Peyer's patch (tissue), 4 donors: ENCODE measurements at regions not wholly inside any gene's neighbourhood (a gene's known extent, or its start where the extent isn't known, plus 50 kb on each side); places are given as distances from the start of the nearest gene placed in this dataset.

Source experiments
- POLR2A ChIP-seq, 2 donors: fragments of 450-650 bp; IDR thresholded peaks; one replicate each; pipeline ENCODE4 v1.5.1; 2017; ENCODE audit warnings: antibody characterized with exemption in 2 of 2, mild to moderate bottlenecking in 2 of 2, moderate library complexity in 2 of 2
- TF ChIP-seq, protein P1 (sequence below), 6 experiments: fragments of 450-650 bp in 4 of 6; fragments of 200-600 bp in 2 of 6; sonication (generic) in 1 of 6; IDR thresholded peaks; one replicate each; pipeline ENCODE4 v1.5.1; 2017 to 2019; ENCODE audit warnings: antibody characterized with exemption in 6 of 6, mild to moderate bottlenecking in 3 of 6, moderate library complexity in 1 of 6

DNA sequence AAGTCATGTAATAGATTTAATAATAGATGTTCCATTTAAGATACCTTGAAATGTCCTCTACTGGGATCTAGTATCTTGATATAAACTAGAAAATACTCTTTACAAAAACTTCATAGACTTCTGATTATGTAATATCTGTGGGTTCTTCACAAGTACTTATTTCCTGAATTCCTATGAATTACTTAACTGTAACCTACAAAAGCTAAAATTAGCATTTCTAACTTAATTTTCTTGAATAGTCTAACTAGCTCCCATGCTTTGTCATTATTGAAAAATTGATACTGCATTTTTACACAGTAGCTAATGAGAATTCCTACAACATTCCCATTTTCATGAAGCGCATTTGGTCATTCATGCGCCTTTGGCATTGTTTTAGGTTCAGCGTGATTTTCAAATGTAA lies 1828.2 kb downstream of the MAT2B start:
- TF ChIP-seq, protein P1, sequence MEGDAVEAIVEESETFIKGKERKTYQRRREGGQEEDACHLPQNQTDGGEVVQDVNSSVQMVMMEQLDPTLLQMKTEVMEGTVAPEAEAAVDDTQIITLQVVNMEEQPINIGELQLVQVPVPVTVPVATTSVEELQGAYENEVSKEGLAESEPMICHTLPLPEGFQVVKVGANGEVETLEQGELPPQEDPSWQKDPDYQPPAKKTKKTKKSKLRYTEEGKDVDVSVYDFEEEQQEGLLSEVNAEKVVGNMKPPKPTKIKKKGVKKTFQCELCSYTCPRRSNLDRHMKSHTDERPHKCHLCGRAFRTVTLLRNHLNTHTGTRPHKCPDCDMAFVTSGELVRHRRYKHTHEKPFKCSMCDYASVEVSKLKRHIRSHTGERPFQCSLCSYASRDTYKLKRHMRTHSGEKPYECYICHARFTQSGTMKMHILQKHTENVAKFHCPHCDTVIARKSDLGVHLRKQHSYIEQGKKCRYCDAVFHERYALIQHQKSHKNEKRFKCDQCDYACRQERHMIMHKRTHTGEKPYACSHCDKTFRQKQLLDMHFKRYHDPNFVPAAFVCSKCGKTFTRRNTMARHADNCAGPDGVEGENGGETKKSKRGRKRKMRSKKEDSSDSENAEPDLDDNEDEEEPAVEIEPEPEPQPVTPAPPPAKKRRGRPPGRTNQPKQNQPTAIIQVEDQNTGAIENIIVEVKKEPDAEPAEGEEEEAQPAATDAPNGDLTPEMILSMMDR (IDR thresholded peaks at IDR 0.05) = no peak
- no peak for TF ChIP-seq POLR2A (IDR thresholded peaks at IDR 0.05)
